Mesendoderm (in vitro differentiated cells): ENCODE measurements at regions not wholly inside any gene's neighbourhood (a gene's known extent, or its start where the extent isn't known, plus 50 kb on each side); places are given as distances from the start of the nearest gene placed in this dataset.

Source experiments
- DNase-seq: peaks from one replicate; pipeline ENCODE4 v3.0.0; 2013
- H2AK5ac ChIP-seq: 2 replicates; pipeline ENCODE4 v1.6.1; 2013; ENCODE audit warnings: low read length, inconsistent platforms
- H2BK120ac ChIP-seq: 2 replicates; pipeline ENCODE4 v1.6.1; 2013; ENCODE audit warnings: low read depth, mild to moderate bottlenecking, low read length, moderate library complexity, mixed read lengths
- H2BK15ac ChIP-seq: replicated peaks from 2 replicates; pipeline ENCODE4 v1.6.1; 2013; ENCODE audit warnings: low read depth, mild to moderate bottlenecking, moderate library complexity
- H2BK5ac ChIP-seq: 2 replicates; pipeline ENCODE4 v1.6.1; 2013; ENCODE audit warnings: low read length, inconsistent platforms
- H3K18ac ChIP-seq: 2 replicates; pipeline ENCODE4 v1.6.1; 2013; ENCODE audit warnings: mild to moderate bottlenecking, low read length, mixed read lengths
- H3K23ac ChIP-seq: one replicate; pipeline ENCODE4 v1.6.1; 2013; ENCODE audit warnings: low read length
- H3K27ac ChIP-seq: 2 replicates; pipeline ENCODE4 v1.5.1; 2013; ENCODE audit warnings: low read depth, mild to moderate bottlenecking, inconsistent platforms, low read length, moderate library complexity
- H3K27me3 ChIP-seq: 2 replicates; pipeline ENCODE4 v1.6.1; 2013; ENCODE audit warnings: low read length, control low read depth, mild to moderate bottlenecking, inconsistent platforms; ENCODE audit not compliant: insufficient read depth, poor library complexity
- H3K36me3 ChIP-seq: 2 replicates; pipeline ENCODE4 v1.6.1; 2013; ENCODE audit warnings: low read length, inconsistent platforms; ENCODE audit not compliant: control insufficient read depth, insufficient read depth
- H3K4ac ChIP-seq: one replicate; pipeline ENCODE4 v1.6.1; 2013; ENCODE audit warnings: low read depth, mild to moderate bottlenecking, low read length, moderate library complexity
- H3K4me1 ChIP-seq: 2 replicates; pipeline ENCODE4 v1.6.1; 2013; ENCODE audit warnings: low read depth, low read length, inconsistent platforms; ENCODE audit not compliant: control insufficient read depth
- H3K4me2 ChIP-seq: 2 replicates; pipeline ENCODE4 v1.6.1; 2013; ENCODE audit warnings: low read length
- H3K4me3 ChIP-seq: 2 replicates; pipeline ENCODE4 v1.5.1; 2013; ENCODE audit warnings: mild to moderate bottlenecking, low read length
- H3K56ac ChIP-seq: one replicate; pipeline ENCODE4 v1.6.1; 2013; ENCODE audit warnings: low read length
- H3K79me1 ChIP-seq: 2 replicates; pipeline ENCODE4 v1.6.1; 2013; ENCODE audit warnings: low read length, inconsistent platforms
- H3K79me2 ChIP-seq: 2 replicates; pipeline ENCODE4 v1.6.1; 2013; ENCODE audit warnings: mild to moderate bottlenecking, low read length; ENCODE audit not compliant: control insufficient read depth, insufficient read depth
- H3K9ac ChIP-seq: 2 replicates; pipeline ENCODE4 v1.6.1; 2013; ENCODE audit warnings: low read length, inconsistent platforms
- H4K5ac ChIP-seq: one replicate; pipeline ENCODE4 v1.6.1; 2013; ENCODE audit warnings: low read length
- H4K8ac ChIP-seq: one replicate; pipeline ENCODE4 v1.6.1; 2013; ENCODE audit warnings: low read depth, mild to moderate bottlenecking, control low read depth, low read length, moderate library complexity
- WGBS: extraction: QIAGEN DNeasy Blood & Tissue Kit; methylation state at CpG from one replicate; pipeline ENCODE4 v1.1.7; 2013; ENCODE audit warnings: low lambda C conversion rate, missing lambda C conversion rate; ENCODE audit not compliant: insufficient coverage; ENCODE audit errors: extremely low coverage; 5-methylcytosine and 5-hydroxymethylcytosine counted together

DNA sequence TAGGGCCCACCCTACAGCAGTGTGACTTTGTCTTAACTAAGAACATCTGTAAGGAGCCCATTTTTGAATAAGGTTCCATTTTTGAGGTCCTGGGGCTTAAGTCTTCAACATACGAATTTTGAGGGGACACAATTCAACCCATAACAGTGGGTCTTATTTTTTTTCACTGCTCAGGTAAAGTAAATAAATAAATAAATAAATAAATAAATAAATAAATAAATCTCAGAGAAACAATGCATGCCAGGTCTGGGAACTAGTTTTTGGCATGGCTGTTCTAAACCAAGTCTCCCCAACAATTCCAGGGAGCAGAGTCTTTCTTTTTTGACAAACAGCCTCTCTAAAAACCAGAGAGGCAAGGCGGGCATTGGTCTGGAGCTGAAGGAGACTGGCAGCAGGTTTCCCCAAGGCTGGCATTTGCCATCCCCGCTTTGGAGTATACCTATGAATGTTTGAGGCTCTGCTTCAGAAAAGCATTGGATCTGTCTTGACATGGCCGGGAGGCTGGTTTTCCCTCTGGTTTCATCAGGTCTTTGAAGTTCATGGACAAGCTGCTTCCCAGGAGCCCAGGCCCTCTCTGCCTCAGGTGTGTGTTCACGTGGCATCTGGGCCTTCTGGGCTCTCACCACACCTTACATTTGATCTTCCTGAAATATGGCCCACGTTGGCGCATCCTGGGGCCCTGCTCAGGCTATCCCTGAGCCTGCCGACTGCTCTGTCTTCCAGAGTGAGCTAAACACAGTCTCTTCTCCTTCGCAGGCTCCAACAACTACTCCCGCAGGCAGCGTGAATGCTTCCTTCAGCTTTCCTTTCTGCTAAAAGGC is 545.2 kb downstream of the BCL11B start:
- Histone ChIP-seq H3K4me3 (no peak overlapping the region), H3K27me3 (no peaks in the 10 kb centered on the region), H4K5ac (no peak overlapping the region), H3K79me1 (no peaks in the 10 kb centered on the region), H3K4me1 (peaks cover 7% of the 10 kb centered on the region), H3K79me2 (no peaks in the 10 kb centered on the region), H3K56ac (no peak overlapping the region), H2BK120ac (no peak overlapping the region), H3K18ac (no peak overlapping the region), H3K9ac (no peak overlapping the region), H2BK15ac (no peak overlapping the region), H2AK5ac (no peak overlapping the region), H3K4ac (no peak overlapping the region), H3K23ac (no peak overlapping the region), H4K8ac (no peak overlapping the region), H3K36me3 (no peaks in the 10 kb centered on the region), H3K4me2 (no peak overlapping the region), H3K27ac (peak overlapping the region; percentile 8), H2BK5ac (no peak overlapping the region)
- WGBS = no CpG with 5 or more reads among the region's 11 CpGs
- DNase-seq = no peak

DNA sequence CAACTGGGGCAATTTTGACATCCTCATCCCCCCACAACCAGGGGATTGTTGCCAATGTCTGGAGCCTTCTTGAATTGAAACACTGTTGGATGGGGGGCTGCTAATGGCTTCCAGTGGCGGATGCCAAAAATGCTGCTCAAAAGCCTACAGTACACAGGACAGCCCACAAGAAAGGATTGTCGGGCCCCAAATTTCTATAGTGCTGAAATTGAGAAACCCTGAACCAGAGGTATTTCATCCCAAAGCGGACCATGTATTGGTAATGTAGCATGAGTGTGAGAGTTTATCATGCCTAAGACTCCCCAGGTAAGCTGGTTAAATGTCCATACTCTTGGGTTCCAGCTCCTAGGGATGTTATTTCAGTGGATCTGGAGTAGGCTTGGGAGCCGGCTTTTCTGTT is 544.0 kb downstream of the BCL11B start:
- H3K9ac ChIP-seq = no peak overlapping the region

DNA sequence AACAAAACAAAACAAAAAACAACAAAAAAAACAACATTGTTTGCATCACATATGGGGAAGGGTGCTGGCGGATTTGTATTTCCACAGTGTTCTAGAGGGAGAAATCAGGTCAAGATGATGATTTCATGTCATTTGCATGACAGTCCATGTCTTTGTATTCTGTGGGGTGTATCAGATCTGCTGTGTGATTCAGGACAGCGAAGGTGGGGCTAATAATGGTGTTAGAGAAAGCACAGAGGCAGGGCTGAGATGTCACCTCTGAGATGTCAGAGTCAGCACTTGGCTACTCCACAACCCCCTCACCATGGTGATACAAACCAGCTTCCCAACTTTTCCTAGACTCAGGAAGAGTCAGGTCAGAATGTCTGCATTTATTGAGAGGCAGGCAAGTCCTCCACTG is 543.2 kb downstream of the BCL11B start:
- Histone ChIP-seq H2BK15ac (no peak overlapping the region), H3K4me2 (no peak overlapping the region), H2BK120ac (no peak overlapping the region), H3K23ac (no peak overlapping the region), H3K79me1 (no peaks in the 10 kb centered on the region), H3K27ac (no peak overlapping the region), H3K4me3 (no peak overlapping the region), H3K79me2 (no peaks in the 10 kb centered on the region), H3K56ac (no peak overlapping the region), H4K5ac (no peak overlapping the region), H3K4me1 (peaks cover 7% of the 10 kb centered on the region), H2BK5ac (no peak overlapping the region), H4K8ac (no peak overlapping the region), H3K27me3 (no peaks in the 10 kb centered on the region), H3K9ac (no peak overlapping the region), H2AK5ac (no peak overlapping the region), H3K4ac (no peak overlapping the region), H3K18ac (no peak overlapping the region), H3K36me3 (no peaks in the 10 kb centered on the region)
- WGBS = no CpG with 5 or more reads among the region's 2 CpGs
- DNase-seq = no peak

More for the DNA sequence above, 544.0 kb downstream of the BCL11B start:
- Histone ChIP-seq H3K79me2 (no peaks in the 10 kb centered on the region), H3K79me1 (no peaks in the 10 kb centered on the region), H3K27me3 (no peaks in the 10 kb centered on the region), H3K56ac (no peak overlapping the region), H3K4me2 (no peak overlapping the region), H3K4me1 (peaks cover 7% of the 10 kb centered on the region), H2AK5ac (no peak overlapping the region), H4K5ac (no peak overlapping the region), H3K23ac (no peak overlapping the region), H3K4me3 (no peak overlapping the region), H3K18ac (no peak overlapping the region), H2BK120ac (no peak overlapping the region), H3K27ac (no peak overlapping the region), H3K36me3 (no peaks in the 10 kb centered on the region), H2BK5ac (no peak overlapping the region), H2BK15ac (no peak overlapping the region), H4K8ac (no peak overlapping the region), H3K4ac (no peak overlapping the region)
- DNase-seq = no peak
- no CpG with 5 or more reads among the region's 4 CpGs for WGBS

DNA sequence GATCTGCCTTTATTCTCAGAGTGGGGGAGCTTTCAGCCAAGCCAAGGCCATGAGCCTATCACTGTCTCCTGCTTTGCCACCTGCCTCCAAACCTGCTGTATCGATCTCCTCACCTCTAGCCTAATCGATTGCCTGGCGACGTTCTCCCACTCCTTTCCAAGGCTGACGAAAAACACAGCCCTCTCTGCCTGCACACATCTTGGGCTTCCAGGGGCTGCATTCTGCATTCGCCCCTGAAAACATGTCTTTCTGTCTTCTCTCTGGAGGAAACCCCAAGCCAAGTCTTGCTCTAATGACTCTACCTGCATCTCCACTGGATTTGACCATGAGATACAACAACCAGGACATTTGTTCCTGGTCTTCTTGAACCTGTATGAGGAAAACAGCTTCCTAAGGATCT is 540.7 kb downstream of the BCL11B start:
- Histone ChIP-seq H3K4me1 (no peaks in the 10 kb centered on the region), H3K79me2 (no peaks in the 10 kb centered on the region), H3K4me2 (no peak overlapping the region), H3K4me3 (no peak overlapping the region), H4K5ac (no peak overlapping the region), H3K36me3 (no peaks in the 10 kb centered on the region), H2BK15ac (no peak overlapping the region), H3K4ac (no peak overlapping the region), H3K18ac (no peak overlapping the region), H2BK5ac (no peak overlapping the region), H4K8ac (no peak overlapping the region), H3K79me1 (no peaks in the 10 kb centered on the region), H2BK120ac (no peak overlapping the region), H3K23ac (no peak overlapping the region), H3K9ac (no peak overlapping the region), H3K56ac (no peak overlapping the region), H2AK5ac (no peak overlapping the region), H3K27me3 (no peaks in the 10 kb centered on the region), H3K27ac (no peak overlapping the region)
- WGBS = no CpG with 5 or more reads among the region's 6 CpGs
- DNase-seq = no peak

DNA sequence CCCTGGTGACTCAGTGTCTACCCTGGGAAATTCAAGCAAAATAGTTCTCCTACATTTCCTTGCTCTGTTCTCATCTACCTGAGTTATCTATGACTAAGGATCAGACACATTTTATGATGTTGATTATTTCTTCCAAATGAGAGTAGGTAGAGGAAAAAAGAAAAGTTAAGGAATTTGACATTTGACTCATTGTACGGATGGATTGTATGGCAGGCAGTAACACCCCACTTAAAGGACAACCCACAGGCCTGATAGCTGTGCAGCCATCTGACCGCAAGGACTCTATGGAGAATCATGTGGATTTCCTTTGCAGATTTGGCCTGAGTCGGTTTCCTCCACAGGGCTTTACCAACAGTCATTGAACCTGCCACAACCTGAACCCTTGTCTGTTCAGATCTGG is 540.3 kb downstream of the BCL11B start:
- no peak overlapping the region for H3K56ac ChIP-seq
- H3K4me3 ChIP-seq = no peak overlapping the region
- H3K4me1 ChIP-seq = no peaks in the 10 kb centered on the region
- H3K18ac ChIP-seq = no peak overlapping the region
- H3K9ac ChIP-seq = no peak overlapping the region
- no peak overlapping the region for H2BK15ac ChIP-seq
- H4K8ac ChIP-seq = no peak overlapping the region
- H4K5ac ChIP-seq = no peak overlapping the region
- no CpG with 5 or more reads among the region's 3 CpGs for WGBS
- no peak overlapping the region for H2BK120ac ChIP-seq
- no peak overlapping the region for H3K4me2 ChIP-seq
- no peak for DNase-seq
- H2AK5ac ChIP-seq = no peak overlapping the region
- H3K27me3 ChIP-seq = no peaks in the 10 kb centered on the region
- H2BK5ac ChIP-seq = no peak overlapping the region
- no peaks in the 10 kb centered on the region for H3K79me1 ChIP-seq
- H3K27ac ChIP-seq = no peak overlapping the region
- H3K79me2 ChIP-seq = no peaks in the 10 kb centered on the region
- no peak overlapping the region for H3K23ac ChIP-seq
- no peaks in the 10 kb centered on the region for H3K36me3 ChIP-seq
- H3K4ac ChIP-seq = no peak overlapping the region

DNA sequence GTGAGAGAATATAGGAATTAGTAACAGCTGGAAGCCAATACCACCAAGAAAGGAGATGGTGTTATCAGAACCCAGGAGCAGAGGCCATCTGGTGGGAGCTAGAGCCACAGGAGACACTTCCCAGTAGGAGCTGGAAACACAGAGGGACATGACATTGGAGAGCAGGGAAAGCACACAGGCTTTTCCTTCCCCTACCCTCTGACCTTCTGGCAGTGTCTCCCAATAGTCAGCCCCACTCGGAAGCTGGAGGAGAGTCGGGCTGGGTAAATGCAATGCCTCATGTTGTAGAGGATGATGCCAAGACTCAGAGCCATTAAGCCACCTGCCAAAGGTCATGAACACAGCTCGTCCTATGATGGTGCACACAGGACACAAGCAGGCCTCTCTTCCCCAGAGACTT is 538.5 kb downstream of the BCL11B start:
- Histone ChIP-seq H2BK120ac (no peak overlapping the region), H3K79me1 (no peaks in the 10 kb centered on the region), H3K4me1 (no peaks in the 10 kb centered on the region), H3K56ac (no peak overlapping the region), H4K8ac (no peak overlapping the region), H2BK15ac (no peak overlapping the region), H3K27ac (no peak overlapping the region), H3K4me2 (no peak overlapping the region), H3K27me3 (no peaks in the 10 kb centered on the region), H3K23ac (no peak overlapping the region), H4K5ac (no peak overlapping the region), H2AK5ac (no peak overlapping the region), H2BK5ac (no peak overlapping the region), H3K4ac (no peak overlapping the region), H3K9ac (no peak overlapping the region), H3K36me3 (no peaks in the 10 kb centered on the region), H3K79me2 (no peaks in the 10 kb centered on the region), H3K4me3 (no peak overlapping the region), H3K18ac (no peak overlapping the region)
- no CpG with 5 or more reads among the region's 3 CpGs for WGBS
- no peak for DNase-seq
